ENCODE measurements at regions not wholly inside any gene's neighbourhood (a gene's known extent, or its start where the extent isn't known, plus 50 kb on each side); places are given as distances from the start of the nearest gene placed in this dataset.

GRCh38 chr11:110038201-110038600, 55.0 kb upstream of the ZC3H12C start:
- Histone ChIP-seq H3K4me1 (ENCODE audit: control insufficient read depth, insufficient read depth, low read length) (no peaks in the 10 kb centered on the region), H3K4me3 (ENCODE audit: low read depth in 2 of 2, low read length in 2 of 2) (no peak overlapping the region), H3K27me3 (ENCODE audit: control insufficient read depth, insufficient read depth, low read length) (no peaks in the 10 kb centered on the region), H3K36me3 (ENCODE audit: control insufficient read depth, insufficient read depth, low read length) (no peaks in the 10 kb centered on the region), H3K9me3 (ENCODE audit: control insufficient read depth, insufficient read depth, low read depth, low read length) (no peaks in the 10 kb centered on the region), H3K27ac (ENCODE audit: low read length) (no peak overlapping the region)
- BruUV-seq (replicated peaks), result no TSS peak
- ChIA-PET CTCF (no interaction called here), POLR2A (no interaction called here)
- no peak for ATAC-seq
- in situ Hi-C loops (cut with HindIII; ENCODE audit: low pct_unique_long_range_greater_than_20kb, low sequenced_read_pairs), result no loop called here
- intact Hi-C loops (cut with micrococcal nuclease; ENCODE audit: unreplicated experiment), result no loop called here
- DNase-seq (ENCODE audit: low read depth, low spot score), result no peak
- TF ChIP-seq POLR2AphosphoS5 (IDR thresholded peaks at IDR 0.05; ENCODE audit: low read depth, low read length) (no peak), TCF7L2 (IDR thresholded peaks at IDR 0.05; ENCODE audit: low read depth, low read length) (no peak), SIN3A (IDR thresholded peaks at IDR 0.05; ENCODE audit: borderline replicate concordance, insufficient read depth, low read depth, low read length) (no peak)
- TF ChIP-seq, protein P1, sequence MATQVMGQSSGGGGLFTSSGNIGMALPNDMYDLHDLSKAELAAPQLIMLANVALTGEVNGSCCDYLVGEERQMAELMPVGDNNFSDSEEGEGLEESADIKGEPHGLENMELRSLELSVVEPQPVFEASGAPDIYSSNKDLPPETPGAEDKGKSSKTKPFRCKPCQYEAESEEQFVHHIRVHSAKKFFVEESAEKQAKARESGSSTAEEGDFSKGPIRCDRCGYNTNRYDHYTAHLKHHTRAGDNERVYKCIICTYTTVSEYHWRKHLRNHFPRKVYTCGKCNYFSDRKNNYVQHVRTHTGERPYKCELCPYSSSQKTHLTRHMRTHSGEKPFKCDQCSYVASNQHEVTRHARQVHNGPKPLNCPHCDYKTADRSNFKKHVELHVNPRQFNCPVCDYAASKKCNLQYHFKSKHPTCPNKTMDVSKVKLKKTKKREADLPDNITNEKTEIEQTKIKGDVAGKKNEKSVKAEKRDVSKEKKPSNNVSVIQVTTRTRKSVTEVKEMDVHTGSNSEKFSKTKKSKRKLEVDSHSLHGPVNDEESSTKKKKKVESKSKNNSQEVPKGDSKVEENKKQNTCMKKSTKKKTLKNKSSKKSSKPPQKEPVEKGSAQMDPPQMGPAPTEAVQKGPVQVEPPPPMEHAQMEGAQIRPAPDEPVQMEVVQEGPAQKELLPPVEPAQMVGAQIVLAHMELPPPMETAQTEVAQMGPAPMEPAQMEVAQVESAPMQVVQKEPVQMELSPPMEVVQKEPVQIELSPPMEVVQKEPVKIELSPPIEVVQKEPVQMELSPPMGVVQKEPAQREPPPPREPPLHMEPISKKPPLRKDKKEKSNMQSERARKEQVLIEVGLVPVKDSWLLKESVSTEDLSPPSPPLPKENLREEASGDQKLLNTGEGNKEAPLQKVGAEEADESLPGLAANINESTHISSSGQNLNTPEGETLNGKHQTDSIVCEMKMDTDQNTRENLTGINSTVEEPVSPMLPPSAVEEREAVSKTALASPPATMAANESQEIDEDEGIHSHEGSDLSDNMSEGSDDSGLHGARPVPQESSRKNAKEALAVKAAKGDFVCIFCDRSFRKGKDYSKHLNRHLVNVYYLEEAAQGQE (IDR thresholded peaks at IDR 0.05; ENCODE audit: insufficient read depth in 1 of 2, low read depth in 2 of 2, low read length in 1 of 2), result no peak
- TF ChIP-seq, protein P2, sequence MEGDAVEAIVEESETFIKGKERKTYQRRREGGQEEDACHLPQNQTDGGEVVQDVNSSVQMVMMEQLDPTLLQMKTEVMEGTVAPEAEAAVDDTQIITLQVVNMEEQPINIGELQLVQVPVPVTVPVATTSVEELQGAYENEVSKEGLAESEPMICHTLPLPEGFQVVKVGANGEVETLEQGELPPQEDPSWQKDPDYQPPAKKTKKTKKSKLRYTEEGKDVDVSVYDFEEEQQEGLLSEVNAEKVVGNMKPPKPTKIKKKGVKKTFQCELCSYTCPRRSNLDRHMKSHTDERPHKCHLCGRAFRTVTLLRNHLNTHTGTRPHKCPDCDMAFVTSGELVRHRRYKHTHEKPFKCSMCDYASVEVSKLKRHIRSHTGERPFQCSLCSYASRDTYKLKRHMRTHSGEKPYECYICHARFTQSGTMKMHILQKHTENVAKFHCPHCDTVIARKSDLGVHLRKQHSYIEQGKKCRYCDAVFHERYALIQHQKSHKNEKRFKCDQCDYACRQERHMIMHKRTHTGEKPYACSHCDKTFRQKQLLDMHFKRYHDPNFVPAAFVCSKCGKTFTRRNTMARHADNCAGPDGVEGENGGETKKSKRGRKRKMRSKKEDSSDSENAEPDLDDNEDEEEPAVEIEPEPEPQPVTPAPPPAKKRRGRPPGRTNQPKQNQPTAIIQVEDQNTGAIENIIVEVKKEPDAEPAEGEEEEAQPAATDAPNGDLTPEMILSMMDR (IDR thresholded peaks at IDR 0.05), result no peak

Measured in Panc1 (cell line).